ENCODE measurements at regions not wholly inside any gene's neighbourhood (a gene's known extent, or its start where the extent isn't known, plus 50 kb on each side); places are given as distances from the start of the nearest gene placed in this dataset.
"Not testable (repeated sequence)": the region's sequence is repeated elsewhere in the genome, so short reads cannot be mapped to it uniquely, and the experiment has no call there.

DNA sequence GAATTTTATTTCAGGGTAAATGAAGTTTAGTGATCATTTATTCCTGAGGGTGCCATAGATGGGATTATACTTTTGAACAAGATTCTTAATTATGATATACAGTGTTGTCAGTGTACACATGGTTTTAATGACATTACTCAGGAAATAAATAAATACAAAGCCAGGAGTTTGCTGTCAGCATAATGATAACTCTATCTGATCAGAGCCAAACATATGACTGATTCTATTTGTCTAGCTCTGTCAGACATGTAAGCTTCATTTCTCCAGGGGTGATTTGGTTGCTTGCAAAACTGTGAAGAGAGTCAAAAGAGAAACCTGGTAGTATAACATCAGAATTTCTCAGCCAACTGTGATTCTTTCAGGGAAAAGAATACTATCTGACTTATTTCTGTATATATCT lies 1425.8 kb upstream of the C9orf72 start:
- DNase-seq (ENCODE audit: low spot score): no peak

DNA sequence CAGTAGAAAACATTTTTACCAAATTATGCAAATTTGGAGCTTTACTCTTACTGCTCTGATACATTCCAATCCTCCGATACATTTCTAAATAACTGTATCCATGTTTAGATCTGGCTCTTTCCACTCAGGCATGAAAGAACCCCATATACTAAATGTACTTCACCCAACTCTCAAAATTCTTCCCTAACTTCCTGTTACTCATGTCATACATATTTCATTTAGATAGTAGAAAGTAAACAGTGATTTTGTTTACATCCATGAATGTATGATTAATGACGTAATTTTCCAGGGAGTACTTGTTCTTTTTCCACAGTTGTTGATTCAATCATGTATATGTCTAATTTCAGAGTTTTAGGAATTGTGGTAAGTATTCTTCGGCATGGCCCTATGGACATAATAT lies 1426.5 kb upstream of the C9orf72 start:
- DNase-seq (ENCODE audit: low spot score): no peak

DNA sequence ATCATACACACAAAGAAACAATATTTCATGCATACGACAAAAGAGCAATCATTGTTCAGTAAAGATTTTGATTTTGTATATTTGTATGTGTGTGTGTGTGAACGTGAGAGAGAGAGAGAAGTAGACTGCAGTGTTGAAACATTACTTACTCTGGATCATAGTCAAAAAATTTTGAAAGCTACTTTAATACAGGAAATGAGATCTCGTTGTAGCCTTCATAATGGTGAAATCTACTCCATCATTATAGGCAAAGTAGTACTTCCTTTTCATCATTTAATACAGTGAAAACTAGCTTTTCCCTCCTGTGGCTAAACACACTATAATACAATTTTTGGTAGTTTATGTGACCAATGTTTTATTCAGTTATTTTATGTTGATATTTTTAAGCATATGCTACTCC lies 1427.7 kb upstream of the C9orf72 start:
- no peak for DNase-seq (ENCODE audit: low spot score)

DNA sequence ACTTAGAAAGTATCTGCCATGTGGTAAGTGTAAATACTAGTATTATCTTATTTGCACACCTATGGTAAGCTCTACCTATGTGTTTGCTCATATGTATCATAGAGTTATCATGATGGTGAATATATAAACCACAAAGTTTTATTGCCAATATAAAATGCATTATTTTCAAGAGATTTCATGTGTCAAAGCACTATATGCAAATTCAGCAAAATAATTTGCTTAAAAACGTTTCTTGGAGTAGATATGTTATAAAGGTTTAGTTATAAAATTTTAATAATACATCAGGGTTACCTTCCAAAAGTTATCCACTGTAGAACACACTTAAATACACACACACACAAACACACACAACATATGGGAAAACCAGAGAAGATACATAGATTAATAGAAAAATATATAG lies 1431.7 kb upstream of the C9orf72 start:
- no peak for DNase-seq (ENCODE audit: low spot score)

DNA sequence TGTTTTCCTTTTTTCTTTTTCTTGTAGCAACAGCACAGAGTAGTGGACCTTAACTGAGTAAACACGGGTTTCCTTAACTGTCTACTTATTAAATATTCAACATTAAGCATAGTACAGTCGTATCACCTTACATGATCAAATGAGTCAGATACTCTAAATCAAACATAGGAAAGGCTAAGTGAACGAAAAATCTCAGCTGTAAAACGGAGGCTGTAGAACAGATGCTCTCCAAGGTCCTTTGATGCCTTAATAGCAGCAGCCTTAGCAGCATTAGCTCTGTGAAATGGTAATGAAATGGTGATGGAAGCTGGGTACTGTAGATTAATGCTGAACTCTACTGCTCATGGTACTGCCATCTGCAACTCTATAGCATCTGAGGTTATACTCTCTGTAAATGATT lies 1433.3 kb upstream of the C9orf72 start:
- no peak for DNase-seq (ENCODE audit: low spot score)

DNA sequence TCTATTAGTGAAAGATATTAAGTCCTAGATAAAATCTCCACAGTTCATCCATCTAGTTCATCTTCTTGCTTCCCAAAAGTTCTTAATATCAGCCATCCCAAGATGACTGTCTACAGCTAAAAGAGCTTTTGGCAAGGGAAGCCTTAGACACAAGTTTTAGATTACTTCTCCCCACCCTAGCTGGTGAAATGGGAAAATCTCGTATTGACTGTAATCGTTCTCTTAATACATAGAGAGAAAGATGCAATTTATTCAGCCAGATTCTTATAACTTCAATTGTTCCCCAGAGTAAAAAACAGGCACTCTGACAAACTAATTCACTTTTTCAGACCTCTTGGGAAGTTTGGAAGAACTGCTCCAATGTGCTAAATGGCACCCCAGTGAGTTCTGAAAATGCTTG lies 1439.6 kb upstream of the C9orf72 start:
- no peak for DNase-seq (ENCODE audit: low spot score)

DNA sequence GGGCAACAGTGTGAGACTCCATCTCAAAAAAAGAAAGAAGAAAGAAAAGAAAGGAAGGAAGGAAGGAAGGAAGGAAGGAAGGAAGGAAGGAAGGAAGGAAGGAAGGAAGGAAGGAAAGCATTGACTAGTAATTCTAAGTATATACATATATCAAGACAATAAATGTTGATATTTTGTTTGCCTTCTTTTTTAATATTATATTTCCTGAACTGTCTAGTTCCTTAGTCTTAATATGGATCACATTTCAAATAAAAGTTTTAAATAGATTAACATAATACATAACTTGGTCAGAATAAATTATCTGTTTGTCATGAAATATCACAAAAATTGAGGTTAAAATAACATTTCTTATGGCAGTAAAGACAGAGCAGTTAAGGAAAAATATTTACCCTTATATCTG lies 1448.4 kb upstream of the C9orf72 start:
- no peak for DNase-seq (ENCODE audit: low spot score)

DNA sequence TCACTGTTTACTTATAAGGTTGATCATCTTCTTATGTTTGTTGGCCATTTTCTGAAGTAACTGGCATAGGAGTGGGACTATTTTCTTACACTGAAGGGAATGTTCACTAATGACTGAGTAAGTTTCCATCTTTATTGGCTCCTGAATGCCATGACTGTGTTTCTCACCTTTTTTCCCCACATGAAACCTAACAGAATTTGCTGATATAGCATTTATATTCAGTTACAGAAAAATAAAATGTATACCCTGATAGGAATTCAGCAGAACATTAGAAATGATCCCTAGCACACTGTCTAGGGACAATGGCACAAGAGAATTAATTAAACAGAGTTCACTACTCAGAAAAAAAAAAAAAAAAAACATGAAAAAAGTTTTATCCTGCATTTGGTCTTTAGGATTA lies 1465.1 kb upstream of the C9orf72 start:
- no peak for DNase-seq (ENCODE audit: low spot score)

DNA sequence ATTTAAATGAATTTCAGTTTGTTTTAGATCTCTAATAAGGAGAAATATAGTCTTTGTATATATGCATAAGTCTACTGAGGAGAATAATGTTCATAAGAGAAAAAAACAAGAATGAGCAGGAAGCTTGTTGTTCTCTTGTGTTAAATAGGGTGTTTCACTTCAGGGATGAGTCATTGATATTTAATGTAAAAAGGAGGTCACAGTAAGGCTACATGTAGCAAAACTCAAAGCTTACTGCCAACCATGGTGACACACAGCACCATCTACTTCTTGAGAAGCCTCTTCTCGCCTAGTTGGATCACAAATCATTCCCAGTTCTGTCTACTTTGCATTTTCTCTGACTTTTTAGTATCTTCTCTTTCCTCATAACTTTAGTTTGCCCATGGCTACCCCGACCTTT lies 1466.0 kb upstream of the C9orf72 start:
- DNase-seq (ENCODE audit: low spot score): no peak

DNA sequence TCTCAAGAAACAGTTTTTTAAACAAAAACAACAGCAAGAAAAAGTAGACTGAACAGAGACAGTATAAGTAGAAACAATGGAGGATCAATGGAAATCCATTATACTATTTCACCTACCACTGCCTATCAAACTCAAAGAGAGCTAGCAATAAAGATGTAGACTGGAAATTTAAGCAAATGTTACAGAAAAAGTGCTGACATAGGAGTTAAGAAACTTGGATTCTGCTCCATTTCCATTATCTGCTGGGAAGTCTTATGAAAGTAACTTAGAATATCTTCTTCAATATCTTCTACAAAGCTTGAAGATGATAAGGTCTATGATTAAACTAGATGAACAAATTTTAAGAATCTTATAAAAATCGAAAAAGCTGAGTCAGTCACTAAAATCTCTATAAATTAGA lies 1469.8 kb upstream of the C9orf72 start:
- no peak for DNase-seq (ENCODE audit: low spot score)

DNA sequence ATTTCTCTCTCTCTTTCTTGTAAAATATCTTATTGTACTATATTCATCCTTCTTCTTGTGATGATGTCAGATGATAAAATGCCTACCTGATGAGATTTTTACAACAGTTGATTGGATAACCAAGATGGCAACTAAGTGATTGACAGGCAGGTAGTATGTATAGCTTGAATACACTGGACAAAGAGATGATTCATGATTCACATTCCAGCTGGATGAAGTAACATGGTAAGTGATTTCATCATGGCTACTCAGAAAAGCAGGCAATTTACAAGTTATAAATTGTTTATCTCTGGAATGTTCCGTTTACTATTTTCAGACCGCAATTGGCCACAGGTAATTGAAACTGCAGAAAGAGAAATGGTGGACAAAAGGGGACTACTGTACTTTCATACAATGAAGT lies 1471.7 kb upstream of the C9orf72 start:
- peak; percentile 30 for DNase-seq (ENCODE audit: low spot score)

DNA sequence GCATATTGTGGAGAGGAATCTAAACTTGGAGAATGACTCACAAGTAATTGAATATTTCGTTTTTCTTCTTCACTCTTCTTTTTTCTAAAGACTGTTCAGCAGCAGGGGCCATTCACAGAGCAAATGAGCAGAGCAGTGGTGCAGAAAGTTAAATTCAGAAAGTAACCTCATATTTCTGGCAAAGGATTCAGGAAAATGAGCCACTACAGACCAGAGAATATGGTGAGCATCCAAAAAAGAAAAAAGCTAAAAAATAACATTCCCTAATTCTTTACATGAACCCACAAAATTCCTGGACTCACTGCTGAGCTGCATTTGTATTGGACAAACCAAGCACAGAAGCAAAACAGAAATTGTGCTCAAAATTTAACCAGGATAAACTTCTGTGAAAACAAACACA lies 1486.8 kb upstream of the C9orf72 start:
- no peak for DNase-seq (ENCODE audit: low spot score)

DNA sequence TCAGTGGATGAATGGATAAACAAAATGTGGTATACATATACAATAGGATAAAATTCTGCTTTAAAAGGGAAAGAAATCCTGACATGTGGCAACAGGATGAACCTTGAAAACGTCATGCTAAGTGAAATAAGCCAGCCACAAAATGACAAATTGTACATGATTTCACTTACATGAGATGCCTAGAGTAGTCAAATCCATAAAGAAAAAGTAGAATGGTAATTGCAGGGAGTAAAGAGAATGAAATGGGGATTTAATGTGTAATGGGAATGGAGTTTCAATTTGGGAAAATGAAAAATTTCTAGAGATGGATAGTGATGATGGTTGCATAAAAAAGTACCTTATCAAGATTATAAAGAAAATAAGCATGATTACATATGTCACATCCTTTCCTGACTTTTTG lies 1489.2 kb upstream of the C9orf72 start:
- no peak for DNase-seq (ENCODE audit: low spot score)

DNA sequence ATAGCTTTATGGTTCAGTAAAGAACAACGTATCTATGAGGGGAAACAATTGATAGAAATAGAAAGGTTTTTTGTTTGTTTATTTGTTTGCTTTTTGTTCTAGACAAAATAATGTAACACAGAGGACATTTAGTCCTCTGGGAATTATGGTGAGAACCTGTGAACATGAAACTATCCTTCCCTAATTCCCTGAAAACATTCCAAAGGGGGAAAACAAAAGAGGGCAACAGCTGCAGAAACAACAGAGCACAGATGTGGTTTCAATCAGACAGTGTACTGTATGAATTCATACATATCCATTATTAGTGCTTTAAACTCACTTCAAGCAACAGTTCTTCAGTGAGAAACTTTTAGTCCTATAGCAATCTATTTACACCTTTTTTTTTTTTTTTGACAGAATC lies 1489.8 kb upstream of the C9orf72 start:
- DNase-seq (ENCODE audit: low spot score): no peak

DNA sequence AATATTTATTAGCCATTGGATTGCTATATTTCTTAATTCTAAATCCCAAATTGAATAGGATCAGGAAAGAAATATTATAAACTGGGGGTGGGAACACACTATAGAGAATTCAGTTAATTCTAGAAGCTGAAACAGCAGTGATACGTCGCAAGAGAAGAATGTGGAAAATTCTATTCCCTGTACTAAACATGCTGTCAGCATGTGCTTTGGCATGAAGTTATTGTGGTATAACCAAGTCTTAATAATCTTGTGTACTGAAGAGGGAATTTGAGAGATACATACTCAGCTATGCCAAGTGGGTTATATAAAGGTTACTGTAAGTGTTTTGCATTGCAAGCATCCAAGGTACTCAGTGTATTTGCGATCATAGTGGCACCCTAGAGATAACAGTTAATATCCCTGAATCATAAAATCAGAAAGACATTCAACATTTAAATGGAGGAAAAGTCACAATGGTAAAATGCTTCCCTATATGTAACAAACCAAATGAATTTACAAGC lies 1492.9 kb upstream of the C9orf72 start:
- no peak for DNase-seq (ENCODE audit: low spot score)

DNA sequence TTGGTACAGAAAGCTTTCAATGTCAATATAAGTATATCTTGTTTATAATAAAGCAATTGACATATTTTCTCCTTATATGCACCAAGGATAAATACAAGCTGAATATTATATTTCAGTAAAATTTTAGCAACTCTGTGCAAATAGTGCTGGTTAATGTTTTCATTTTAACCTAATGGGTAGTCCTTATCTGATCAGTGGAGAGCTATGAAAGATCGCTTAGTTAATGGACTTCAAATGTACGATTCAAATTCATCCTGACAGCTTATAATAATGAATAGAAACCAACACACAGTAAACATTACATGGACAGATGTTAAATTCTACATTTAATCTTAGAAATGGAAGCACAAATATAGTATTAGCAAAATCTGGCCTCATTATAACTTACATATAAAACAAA lies 1495.2 kb upstream of the C9orf72 start:
- no peak for DNase-seq (ENCODE audit: low spot score)

DNA sequence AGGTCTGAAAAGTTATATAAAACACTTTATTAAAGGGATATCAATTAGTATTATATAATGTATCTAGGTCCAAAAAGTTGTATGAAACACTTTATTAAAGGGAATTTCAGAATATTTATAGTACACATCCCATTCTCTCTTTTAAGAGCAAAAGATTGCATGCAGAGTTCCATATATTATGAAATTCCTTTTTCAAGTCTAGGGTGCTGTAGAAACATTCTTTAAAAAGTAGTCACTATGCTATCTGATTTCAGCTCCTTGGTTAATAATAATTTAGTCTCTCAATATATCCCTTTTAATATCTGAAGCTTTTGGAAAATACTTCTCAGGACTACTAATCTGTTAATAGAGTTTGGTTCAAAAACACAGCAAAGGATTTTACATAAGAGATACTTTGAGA lies 1496.1 kb upstream of the C9orf72 start:
- no peak for DNase-seq (ENCODE audit: low spot score)

DNA sequence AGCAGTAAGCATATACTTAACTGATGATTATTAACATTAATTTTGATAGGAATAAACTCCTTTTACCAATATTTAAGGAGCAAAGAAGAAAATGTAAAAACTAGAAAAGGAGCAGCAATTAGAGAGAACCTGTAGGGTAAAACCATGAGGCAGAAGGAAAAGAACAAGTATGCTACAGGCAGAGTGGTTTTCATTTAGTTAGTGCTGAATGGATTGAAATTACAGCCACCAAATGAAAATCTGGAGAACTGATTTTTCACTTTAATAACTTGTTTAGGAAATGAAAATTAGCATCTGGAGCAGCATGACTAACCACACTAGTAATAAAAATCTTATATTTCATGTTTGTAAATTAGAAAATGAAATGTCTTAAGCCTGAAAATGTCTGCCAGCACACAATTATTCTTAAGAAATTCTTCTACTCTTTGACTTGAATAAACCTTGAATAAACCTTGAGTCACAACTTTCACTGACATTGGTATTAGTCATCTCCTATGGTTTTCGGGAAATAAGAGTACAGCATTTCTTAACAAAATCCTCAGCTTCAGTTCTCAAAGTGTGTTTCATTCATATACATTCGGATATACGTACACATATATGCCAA lies 1504.9 kb upstream of the C9orf72 start:
- no peak for DNase-seq (ENCODE audit: low spot score)

DNA sequence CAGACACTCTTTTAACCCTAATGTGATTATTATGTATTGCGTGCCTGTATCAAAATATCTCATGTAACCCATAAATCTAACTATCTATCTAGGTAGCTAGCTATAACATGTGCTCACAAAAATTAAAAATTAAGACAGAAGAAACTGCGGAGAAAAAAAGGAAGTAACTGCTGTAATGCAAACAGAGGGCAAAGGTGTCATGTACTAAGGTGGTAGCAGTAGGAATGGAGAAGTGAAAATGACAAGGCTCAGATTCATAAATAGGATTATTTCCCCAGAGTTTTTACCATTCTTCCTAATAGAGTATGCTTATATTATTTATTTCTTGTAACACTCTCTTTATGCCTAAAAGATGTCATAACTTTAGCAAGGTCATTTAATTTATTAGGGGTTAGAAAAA lies 1527.5 kb upstream of the C9orf72 start:
- DNase-seq (ENCODE audit: low spot score): no peak

DNA sequence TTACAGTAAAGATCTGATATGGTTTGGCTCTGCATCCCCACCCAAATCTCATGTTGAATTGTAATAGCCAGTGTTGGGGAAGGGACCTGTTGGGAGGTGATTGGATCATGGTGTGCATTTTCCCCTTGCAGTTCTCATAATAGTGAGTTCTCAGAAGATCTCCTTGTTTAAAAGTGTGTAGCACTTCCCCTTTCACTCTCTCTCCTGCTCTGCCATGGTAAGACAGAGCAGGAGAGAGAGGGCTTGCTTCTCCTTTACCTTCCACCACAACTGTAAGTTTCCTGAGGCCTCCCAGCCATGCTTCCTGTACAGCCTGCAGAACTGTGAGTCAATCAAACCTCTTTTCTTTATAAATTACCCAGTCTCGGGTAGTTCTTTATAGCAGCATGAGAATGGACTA lies 1530.9 kb upstream of the C9orf72 start:
- DNase-seq (ENCODE audit: low spot score): not testable (repeated sequence)

DNA sequence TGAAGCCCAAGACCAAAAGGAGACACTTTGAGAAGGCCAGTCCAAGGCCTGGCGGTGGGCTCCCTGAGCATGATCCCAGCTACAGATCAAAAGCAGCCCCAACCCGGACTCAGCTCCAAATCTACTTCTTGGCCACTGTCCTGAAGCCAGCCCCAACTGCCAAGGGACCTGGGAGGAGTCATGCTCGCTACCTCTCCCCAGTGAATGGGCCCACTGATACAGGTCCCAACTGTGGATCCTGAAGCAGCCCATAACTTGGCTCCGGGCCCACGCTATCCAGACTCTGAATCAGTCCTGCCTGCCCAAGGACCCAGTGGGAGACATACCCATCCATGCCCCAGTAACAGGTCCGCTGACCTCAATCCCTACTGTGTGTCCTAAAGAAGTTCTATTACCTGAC lies 1545.3 kb upstream of the C9orf72 start:
- DNase-seq (ENCODE audit: low spot score): no peak

DNA sequence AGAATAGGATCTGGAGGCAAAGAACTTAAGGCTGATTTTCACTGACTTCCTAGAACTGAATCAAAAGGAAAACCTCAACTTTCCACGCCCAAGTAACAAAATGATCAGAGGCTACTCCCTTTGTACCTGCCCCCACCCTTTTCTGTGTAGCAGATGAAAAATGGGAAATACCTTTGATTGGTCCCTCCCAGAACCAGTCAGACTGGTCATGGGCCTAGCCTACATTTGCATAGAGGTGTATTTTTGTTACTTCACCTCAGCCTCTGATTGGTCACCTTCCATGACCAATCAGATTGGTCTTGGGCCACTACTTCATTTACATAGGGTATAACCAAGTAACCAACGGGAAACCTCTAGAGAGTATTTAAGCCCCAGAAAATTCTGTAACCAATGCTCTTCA lies 1553.5 kb upstream of the C9orf72 start:
- DNase-seq (ENCODE audit: low spot score): no peak

DNA sequence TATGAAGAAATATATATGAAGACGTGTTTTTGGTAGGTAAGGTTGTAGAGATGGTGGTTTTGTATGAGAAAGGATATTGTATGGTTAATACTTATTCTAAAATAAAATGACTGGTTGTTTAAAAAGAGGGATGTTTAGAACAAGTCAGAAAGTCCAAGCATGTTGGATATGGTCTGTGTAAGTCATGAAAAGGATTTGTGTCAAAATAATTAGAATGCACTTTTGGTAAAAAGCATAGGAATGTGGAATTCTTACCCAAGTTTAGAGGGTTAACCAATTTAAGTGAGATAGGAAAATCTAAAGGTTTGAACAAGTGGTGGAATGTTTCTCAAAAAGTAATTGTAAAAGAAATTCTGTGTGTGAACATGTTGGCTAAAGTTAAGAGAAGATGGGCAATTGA lies 1556.5 kb upstream of the C9orf72 start:
- DNase-seq (ENCODE audit: low spot score): no peak

DNA sequence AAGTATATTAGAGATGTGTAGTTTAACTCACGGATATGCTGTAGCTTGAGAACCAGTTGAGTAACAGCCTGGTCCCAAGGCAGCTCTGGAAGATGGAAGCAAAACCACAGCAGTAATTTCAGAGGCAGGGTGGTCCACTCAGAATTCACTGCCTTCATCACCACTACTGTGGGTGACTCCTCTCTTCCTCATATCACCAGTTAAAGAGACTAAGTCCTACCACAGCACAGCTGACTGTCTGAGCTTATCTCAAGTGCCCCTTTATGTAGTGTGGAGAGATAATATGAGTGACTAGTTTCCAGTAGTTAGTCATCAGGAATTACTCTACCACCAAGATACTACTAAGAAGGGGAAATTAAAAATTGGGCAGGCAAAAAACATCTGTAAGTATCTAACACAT lies 1571.2 kb upstream of the C9orf72 start:
- DNase-seq (ENCODE audit: low spot score): no peak

DNA sequence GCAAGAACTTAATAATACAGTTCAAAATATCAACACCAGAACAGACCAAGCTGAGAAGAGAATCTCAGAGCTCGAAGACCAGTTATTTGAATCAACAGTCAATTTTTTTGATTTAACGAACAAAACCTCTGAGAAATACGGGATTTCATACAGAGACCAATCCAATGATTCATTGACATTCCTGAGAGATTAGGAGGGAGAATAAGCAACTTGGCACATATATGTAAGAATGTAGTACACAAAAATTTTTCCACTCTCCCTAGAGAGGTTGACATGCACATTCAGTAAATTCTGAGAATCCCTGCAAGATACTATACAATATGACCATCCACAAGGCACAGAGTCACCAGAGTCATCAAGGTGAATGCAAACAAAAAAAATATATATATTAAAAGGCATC lies 1577.3 kb upstream of the C9orf72 start:
- no peak for DNase-seq (ENCODE audit: low spot score)
